ENCODE measurements at regions not wholly inside any gene's neighbourhood (a gene's known extent, or its start where the extent isn't known, plus 50 kb on each side); places are given as distances from the start of the nearest gene placed in this dataset.

DNA sequence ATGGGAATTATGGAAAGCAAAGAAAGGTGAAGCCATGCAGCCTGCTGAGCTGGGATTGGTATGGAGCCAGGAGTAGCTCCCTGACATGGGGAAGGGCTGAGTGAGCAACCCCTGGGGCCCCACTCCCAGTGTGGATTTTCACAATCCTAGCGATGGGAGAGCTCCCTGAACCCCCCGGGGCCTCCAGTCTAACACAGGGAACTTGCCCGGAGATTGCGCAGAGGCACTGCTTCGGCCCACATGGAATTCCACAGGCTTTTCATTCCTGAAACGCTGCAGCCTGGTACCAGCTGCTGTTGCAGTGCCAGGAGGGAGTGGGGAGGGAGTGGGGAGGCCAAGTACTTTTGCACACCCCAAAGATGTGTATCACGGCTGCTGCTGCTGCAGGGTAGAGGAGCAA, 110.4 kb upstream of the C21orf91 start:
- H3K4me1 ChIP-seq (ENCODE audit: control insufficient read depth in 5 of 5, insufficient read depth in 5 of 5, low read length in 5 of 5): peaks cover 0 to 5% (median 0%) of the 10 kb centered on the region in 5 donors
- H3K9me3 ChIP-seq (ENCODE audit: control insufficient read depth in 4 of 4, insufficient read depth in 3 of 4, low read length in 3 of 4): peaks cover 0 to 4% (median 0%) of the 10 kb centered on the region in 4 donors
- no peaks in the 10 kb centered on the region for H3K36me3 ChIP-seq (ENCODE audit: control insufficient read depth in 4 of 4, insufficient read depth in 4 of 4, low read length in 4 of 4)
- no peak overlapping the region for H3K4me3 ChIP-seq
- H3K27me3 ChIP-seq (ENCODE audit: control insufficient read depth in 3 of 3, insufficient read depth in 3 of 3, low read length in 2 of 3): no peaks in the 10 kb centered on the region
- ATAC-seq (ENCODE audit: insufficient read depth, low FRiP score): no peak
- WGBS, 2 donors: 71 to 85% methylated on average over 7 of the region's 7 CpGs
- H3K27ac ChIP-seq (ENCODE audit: low read depth in 1 of 2, low read length in 1 of 2): no peak overlapping the region
- TF ChIP-seq, protein P1, sequence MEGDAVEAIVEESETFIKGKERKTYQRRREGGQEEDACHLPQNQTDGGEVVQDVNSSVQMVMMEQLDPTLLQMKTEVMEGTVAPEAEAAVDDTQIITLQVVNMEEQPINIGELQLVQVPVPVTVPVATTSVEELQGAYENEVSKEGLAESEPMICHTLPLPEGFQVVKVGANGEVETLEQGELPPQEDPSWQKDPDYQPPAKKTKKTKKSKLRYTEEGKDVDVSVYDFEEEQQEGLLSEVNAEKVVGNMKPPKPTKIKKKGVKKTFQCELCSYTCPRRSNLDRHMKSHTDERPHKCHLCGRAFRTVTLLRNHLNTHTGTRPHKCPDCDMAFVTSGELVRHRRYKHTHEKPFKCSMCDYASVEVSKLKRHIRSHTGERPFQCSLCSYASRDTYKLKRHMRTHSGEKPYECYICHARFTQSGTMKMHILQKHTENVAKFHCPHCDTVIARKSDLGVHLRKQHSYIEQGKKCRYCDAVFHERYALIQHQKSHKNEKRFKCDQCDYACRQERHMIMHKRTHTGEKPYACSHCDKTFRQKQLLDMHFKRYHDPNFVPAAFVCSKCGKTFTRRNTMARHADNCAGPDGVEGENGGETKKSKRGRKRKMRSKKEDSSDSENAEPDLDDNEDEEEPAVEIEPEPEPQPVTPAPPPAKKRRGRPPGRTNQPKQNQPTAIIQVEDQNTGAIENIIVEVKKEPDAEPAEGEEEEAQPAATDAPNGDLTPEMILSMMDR (IDR thresholded peaks at IDR 0.05; ENCODE audit: control extremely low read depth, extremely low read depth): no peak
- no peak overlapping the region for H3K9ac ChIP-seq (ENCODE audit: insufficient read depth in 1 of 2, low read length in 2 of 2)
- no peak for DNase-seq

DNA sequence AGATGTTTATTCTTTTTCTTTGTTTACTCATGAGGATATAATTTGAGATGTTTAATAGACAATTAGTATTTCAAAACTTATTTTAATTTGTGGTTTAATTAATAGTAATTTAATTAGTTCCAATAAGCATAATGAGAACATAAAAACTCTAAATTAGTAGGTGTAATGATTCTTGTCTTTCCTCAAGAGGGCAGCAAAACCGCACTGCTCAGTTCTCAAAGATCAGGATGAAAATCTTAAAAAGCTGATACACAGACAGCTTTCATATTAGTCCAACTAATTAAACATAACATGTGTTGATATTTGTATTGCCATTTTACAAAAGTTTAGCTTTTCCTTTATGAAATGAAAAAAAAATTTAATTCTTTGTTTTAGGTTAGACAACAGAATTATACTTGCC, 106.7 kb upstream of the C21orf91 start:
- no peak overlapping the region for H3K27ac ChIP-seq (ENCODE audit: low read depth in 1 of 2, low read length in 1 of 2)
- H3K36me3 ChIP-seq (ENCODE audit: control insufficient read depth in 4 of 4, insufficient read depth in 4 of 4, low read length in 4 of 4): no peaks in the 10 kb centered on the region
- peaks cover 0 to 5% (median 0%) of the 10 kb centered on the region in 5 donors for H3K4me1 ChIP-seq (ENCODE audit: control insufficient read depth in 5 of 5, insufficient read depth in 5 of 5, low read length in 5 of 5)
- ATAC-seq (ENCODE audit: insufficient read depth, low FRiP score) (no peak), DNase-seq (peak; percentile 31 to 78 (median 72))
- TF ChIP-seq, protein P1 (IDR thresholded peaks at IDR 0.05; ENCODE audit: control extremely low read depth, extremely low read depth): no peak
- H3K27me3 ChIP-seq (ENCODE audit: control insufficient read depth in 3 of 3, insufficient read depth in 3 of 3, low read length in 2 of 3): no peaks in the 10 kb centered on the region
- H3K9me3 ChIP-seq (ENCODE audit: control insufficient read depth in 4 of 4, insufficient read depth in 3 of 4, low read length in 3 of 4): peaks cover 0 to 2% (median 0%) of the 10 kb centered on the region in 4 donors
- WGBS, 2 donors: 43 to 46% methylated on average over 1 of the region's 1 CpG
- no peak overlapping the region for H3K4me3 ChIP-seq
- no peak overlapping the region for H3K9ac ChIP-seq (ENCODE audit: insufficient read depth in 1 of 2, low read length in 2 of 2)

GRCh38 chr21:17925000-17925610, 105.9 kb upstream of the C21orf91 start:
- H3K9ac ChIP-seq (ENCODE audit: insufficient read depth in 1 of 2, low read length in 2 of 2): no peak overlapping the region
- DNase-seq (peak; percentile 46 to 74 (median 55)), ATAC-seq (ENCODE audit: insufficient read depth, low FRiP score) (peak; percentile 88)
- H3K4me1 ChIP-seq (ENCODE audit: control insufficient read depth in 5 of 5, insufficient read depth in 5 of 5, low read length in 5 of 5): peaks cover 0 to 5% (median 0%) of the 10 kb centered on the region in 5 donors
- no peaks in the 10 kb centered on the region for H3K9me3 ChIP-seq (ENCODE audit: control insufficient read depth in 4 of 4, insufficient read depth in 3 of 4, low read length in 3 of 4)
- no peaks in the 10 kb centered on the region for H3K27me3 ChIP-seq (ENCODE audit: control insufficient read depth in 3 of 3, insufficient read depth in 3 of 3, low read length in 2 of 3)
- H3K27ac ChIP-seq (ENCODE audit: low read depth in 1 of 2, low read length in 1 of 2): no peak overlapping the region
- H3K36me3 ChIP-seq (ENCODE audit: control insufficient read depth in 4 of 4, insufficient read depth in 4 of 4, low read length in 4 of 4): no peaks in the 10 kb centered on the region
- TF ChIP-seq, protein P1 (IDR thresholded peaks at IDR 0.05; ENCODE audit: control extremely low read depth, extremely low read depth): peak; percentile 53
- WGBS, 2 donors: 0 to 3% methylated on average over 3 of the region's 3 CpGs
- H3K4me3 ChIP-seq: no peak overlapping the region
